ENCODE measurements at regions not wholly inside any gene's neighbourhood (a gene's known extent, or its start where the extent isn't known, plus 50 kb on each side); places are given as distances from the start of the nearest gene placed in this dataset.

GRCh38 chr1:234996245-234996757 lies 132.3 kb downstream of the TOMM20 start:
- no peak for DNase-seq
- H3K9me3 Mint-ChIP-seq = no peaks in the 10 kb centered on the region
- H3K27me3 Mint-ChIP-seq (ENCODE audit: insufficient read depth) = no peaks in the 10 kb centered on the region
- H3K36me3 Mint-ChIP-seq (ENCODE audit: low read depth) = no peaks in the 10 kb centered on the region
- no peak; the same call in 1 of the 2 replicates for TF ChIP-seq CTCF (IDR thresholded peaks at IDR 0.05)
- peaks cover 27% of the 10 kb centered on the region for H3K4me1 Mint-ChIP-seq (ENCODE audit: low read depth)
- peak overlapping the region; percentile 75 for H3K4me3 Mint-ChIP-seq
- peak overlapping the region; percentile 93 for H3K27ac Mint-ChIP-seq

DNA sequence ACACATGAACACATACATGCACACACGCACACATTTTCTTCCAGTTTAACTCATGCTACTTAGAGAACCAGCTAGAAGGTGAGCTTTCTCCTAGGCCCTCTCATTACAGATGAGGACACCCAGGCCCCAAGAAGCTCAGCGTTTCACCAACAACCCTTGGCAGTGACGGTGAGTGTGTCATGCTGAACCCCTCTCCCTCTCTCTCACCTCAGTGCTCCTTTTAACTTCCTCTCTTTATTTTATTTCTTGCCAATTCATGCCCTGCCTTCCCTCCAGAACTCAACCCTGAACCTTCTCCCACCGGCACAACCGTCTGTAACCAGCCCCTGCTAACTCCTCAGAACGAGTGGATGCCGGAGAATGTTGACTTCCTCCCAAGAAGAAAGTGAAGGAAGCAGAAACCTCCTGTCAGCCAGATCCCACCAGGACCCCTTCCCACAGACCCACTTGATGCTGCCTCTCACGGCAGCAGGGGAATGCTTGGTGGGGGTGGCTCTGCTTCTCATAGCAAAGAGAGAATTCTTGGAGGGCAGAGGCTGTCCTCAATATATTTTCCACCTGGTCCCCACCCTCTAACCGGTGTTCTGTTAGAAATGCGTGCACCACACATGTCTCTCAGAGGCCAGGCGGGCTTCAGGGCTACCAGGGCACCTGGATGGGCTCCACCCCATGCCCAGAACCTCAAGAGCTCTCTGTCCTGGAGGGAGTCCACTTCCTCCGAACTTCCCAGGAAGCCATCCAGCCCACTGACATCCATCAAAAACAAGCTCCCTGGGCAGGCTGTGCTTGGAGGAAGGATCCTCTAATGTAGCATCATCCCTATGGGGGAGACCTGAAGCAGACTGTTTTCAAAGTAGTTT lies 134.0 kb downstream of the TOMM20 start:
- H3K36me3 Mint-ChIP-seq (ENCODE audit: low read depth) = no peaks in the 10 kb centered on the region
- no peaks in the 10 kb centered on the region for H3K9me3 Mint-ChIP-seq
- no peak for TF ChIP-seq CTCF (IDR thresholded peaks at IDR 0.05)
- H3K27me3 Mint-ChIP-seq (ENCODE audit: insufficient read depth) = no peaks in the 10 kb centered on the region; the same call in 1 of the 2 replicates
- peaks cover 42% of the 10 kb centered on the region for H3K4me1 Mint-ChIP-seq (ENCODE audit: low read depth)
- peak overlapping the region; percentile 10 for H3K27ac Mint-ChIP-seq
- no peak overlapping the region for H3K4me3 Mint-ChIP-seq
- DNase-seq = no peak

DNA sequence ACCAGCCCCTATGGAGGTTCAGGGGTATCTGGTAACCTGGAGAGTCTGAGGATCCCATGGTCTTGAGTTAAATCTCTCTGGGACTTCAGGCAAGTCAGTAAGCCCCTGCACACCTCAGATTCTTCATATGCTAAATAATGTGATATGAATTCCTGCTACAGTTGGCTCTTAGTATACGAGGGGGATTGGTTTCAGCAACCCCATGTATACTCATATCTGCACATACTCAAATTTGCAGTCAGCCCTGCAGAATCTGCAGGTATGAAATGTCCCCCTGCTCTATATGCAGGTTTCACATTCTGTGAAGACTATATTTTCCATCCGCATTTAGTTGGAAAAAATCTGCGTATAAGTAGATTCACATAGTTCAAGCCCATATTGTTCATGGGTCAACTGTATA lies 136.6 kb downstream of the TOMM20 start:
- no peak for TF ChIP-seq CTCF (IDR thresholded peaks at IDR 0.05)
- H3K4me1 Mint-ChIP-seq (ENCODE audit: low read depth) = peaks cover 49% of the 10 kb centered on the region
- DNase-seq = no peak
- H3K4me3 Mint-ChIP-seq = no peak overlapping the region
- no peaks in the 10 kb centered on the region for H3K9me3 Mint-ChIP-seq
- H3K27me3 Mint-ChIP-seq (ENCODE audit: insufficient read depth) = no peaks in the 10 kb centered on the region; the same call in 1 of the 2 replicates
- no peaks in the 10 kb centered on the region for H3K36me3 Mint-ChIP-seq (ENCODE audit: low read depth)
- no peak overlapping the region for H3K27ac Mint-ChIP-seq

GRCh38 chr1:234990874-234991801 lies 137.5 kb downstream of the TOMM20 start:
- no peak for TF ChIP-seq CTCF (IDR thresholded peaks at IDR 0.05)
- Mint-ChIP-seq H3K27me3 (ENCODE audit: insufficient read depth) (no peaks in the 10 kb centered on the region; the same call in 1 of the 2 replicates), H3K4me1 (ENCODE audit: low read depth) (peaks cover 49% of the 10 kb centered on the region), H3K36me3 (ENCODE audit: low read depth) (no peaks in the 10 kb centered on the region), H3K4me3 (no peak overlapping the region), H3K27ac (peak overlapping the region; percentile 42), H3K9me3 (no peaks in the 10 kb centered on the region)
- DNase-seq = no peak

DNA sequence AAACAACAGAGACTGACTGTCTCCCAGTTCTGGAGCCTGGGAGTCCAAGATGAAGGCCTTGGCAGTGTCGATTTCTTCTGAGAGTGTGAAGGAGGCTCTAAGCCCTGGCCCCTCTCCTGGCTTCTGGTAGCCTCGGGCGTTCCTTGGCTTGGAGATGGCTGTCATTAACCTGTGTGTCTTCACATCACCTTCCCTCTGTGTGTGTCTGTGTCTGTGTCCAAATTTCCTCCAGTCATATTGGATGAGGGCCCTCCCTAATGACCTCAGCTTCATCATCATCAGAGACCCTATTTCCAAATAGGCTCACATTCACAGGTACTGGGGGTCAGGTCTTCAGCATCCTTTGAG lies 138.3 kb downstream of the TOMM20 start:
- no peak for TF ChIP-seq CTCF (IDR thresholded peaks at IDR 0.05)
- no peaks in the 10 kb centered on the region; the same call in 1 of the 2 replicates for H3K27me3 Mint-ChIP-seq (ENCODE audit: insufficient read depth)
- H3K9me3 Mint-ChIP-seq = no peaks in the 10 kb centered on the region
- no peak for DNase-seq
- no peak overlapping the region for H3K4me3 Mint-ChIP-seq
- no peaks in the 10 kb centered on the region for H3K36me3 Mint-ChIP-seq (ENCODE audit: low read depth)
- H3K4me1 Mint-ChIP-seq (ENCODE audit: low read depth) = peaks cover 49% of the 10 kb centered on the region
- H3K27ac Mint-ChIP-seq = no peak overlapping the region
